Brain microvascular endothelial cell (primary cell): ENCODE measurements at regions not wholly inside any gene's neighbourhood (a gene's known extent, or its start where the extent isn't known, plus 50 kb on each side); places are given as distances from the start of the nearest gene placed in this dataset.
"Not testable (repeated sequence)": the region's sequence is repeated elsewhere in the genome, so short reads cannot be mapped to it uniquely, and the experiment has no call there.

Experiments used
- DNase-seq: peaks from one replicate; pipeline ENCODE4 v3.0.0-alpha.2; 2020
- H3K27ac ChIP-seq: fragments of 250-450 bp; sonication (Bioruptor Pico); 2 replicates; pipeline ENCODE4 v1.5.1; 2020; ENCODE audit warnings: mild to moderate bottlenecking, moderate library complexity
- H3K27me3 ChIP-seq: fragments of 250-450 bp; sonication (Bioruptor Pico); replicated peaks from 2 replicates; pipeline ENCODE4 v1.5.1; 2020; ENCODE audit warnings: mild to moderate bottlenecking
- H3K36me3 ChIP-seq: fragments of 250-450 bp; sonication (Bioruptor Pico); replicated peaks from 2 replicates; pipeline ENCODE4 v1.5.1; 2020; ENCODE audit warnings: mild to moderate bottlenecking
- H3K4me3 ChIP-seq: 2 replicates; pipeline ENCODE4 v1.5.1; 2011; ENCODE audit warnings: low read depth, mild to moderate bottlenecking, control low read depth, low read length, moderate library complexity
- CTCF ChIP-seq: IDR thresholded peaks from 2 replicates; pipeline ENCODE4 v1.5.1; 2011; ENCODE audit warnings: low read depth, mild to moderate bottlenecking, moderate library complexity, low read length, control low read depth, inconsistent platforms; ENCODE audit errors: missing control alignments
- in situ Hi-C: cut with HindIII; loops from 2 replicates; pipeline ENCODE4 v1.10.0; 2017; ENCODE audit warnings: low sequenced_read_pairs, low pct_ligation_motif_present

DNA sequence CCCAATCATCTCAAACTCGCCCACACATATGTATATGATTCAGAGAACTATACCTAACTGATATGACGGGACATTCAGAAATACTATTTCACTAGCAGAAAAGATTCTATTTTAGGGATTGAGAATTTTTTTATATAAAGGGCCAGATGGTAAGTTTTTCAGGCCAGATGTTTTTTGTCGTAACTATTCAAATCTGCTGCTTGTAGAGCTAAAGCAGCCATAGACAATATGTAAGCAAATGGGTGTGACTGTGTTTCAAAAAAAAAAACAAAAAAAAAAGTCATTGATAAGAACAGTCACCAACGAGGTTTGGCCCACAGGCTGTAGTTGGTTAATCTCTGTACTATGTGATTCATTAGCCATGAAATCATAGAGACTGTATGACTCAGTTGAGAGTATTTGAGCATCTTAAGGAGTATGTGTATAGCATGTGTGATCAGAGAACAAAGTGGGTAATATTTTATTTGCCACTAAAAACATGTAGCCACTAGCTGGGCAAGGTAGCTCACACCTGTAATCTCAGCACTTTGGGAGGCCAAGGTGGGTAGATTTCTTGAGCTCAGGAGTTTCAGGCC lies 2724.7 kb downstream of the PCDH9 start:
- no peaks in the 10 kb centered on the region for H3K27me3 ChIP-seq
- no peaks in the 10 kb centered on the region for H3K36me3 ChIP-seq
- no peak for TF ChIP-seq CTCF
- DNase-seq = peak; percentile 53
- no peak overlapping the region for H3K4me3 ChIP-seq
- in situ Hi-C loops = no loop called here
- H3K27ac ChIP-seq = no peak overlapping the region

DNA sequence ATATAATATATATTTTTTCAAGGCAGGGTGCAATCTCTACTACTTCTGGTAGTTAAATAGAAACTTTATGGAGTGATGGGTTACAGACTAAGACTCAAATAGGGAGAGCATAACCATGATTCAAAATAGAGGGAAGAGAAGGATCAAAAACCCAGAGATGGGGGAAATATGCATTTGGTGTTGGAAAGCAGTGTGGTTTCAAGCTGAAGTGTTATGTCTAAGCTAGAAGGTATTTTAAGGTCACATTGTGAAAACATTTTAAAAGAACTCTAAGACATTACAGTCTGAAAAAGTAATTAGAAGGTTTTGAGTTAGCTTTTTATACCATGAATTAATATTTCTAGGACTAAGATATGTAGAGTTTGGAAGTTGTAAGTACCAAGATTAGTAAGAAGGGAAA lies 2741.4 kb downstream of the PCDH9 start:
- H3K4me3 ChIP-seq = no peak overlapping the region
- H3K36me3 ChIP-seq = no peaks in the 10 kb centered on the region
- in situ Hi-C loops = no loop called here
- no peaks in the 10 kb centered on the region for H3K27me3 ChIP-seq
- H3K27ac ChIP-seq = no peak overlapping the region
- TF ChIP-seq CTCF = no peak
- no peak for DNase-seq

- in situ Hi-C loops = no loop called here
- no peak for TF ChIP-seq CTCF
- no peak for DNase-seq
- H3K4me3 ChIP-seq = no peak overlapping the region
- no peaks in the 10 kb centered on the region for H3K27me3 ChIP-seq
- no peaks in the 10 kb centered on the region for H3K36me3 ChIP-seq
- no peak overlapping the region for H3K27ac ChIP-seq
Observed at GRCh38 chr13:64482373-64482772, 2747.8 kb downstream of the PCDH9 start.

DNA sequence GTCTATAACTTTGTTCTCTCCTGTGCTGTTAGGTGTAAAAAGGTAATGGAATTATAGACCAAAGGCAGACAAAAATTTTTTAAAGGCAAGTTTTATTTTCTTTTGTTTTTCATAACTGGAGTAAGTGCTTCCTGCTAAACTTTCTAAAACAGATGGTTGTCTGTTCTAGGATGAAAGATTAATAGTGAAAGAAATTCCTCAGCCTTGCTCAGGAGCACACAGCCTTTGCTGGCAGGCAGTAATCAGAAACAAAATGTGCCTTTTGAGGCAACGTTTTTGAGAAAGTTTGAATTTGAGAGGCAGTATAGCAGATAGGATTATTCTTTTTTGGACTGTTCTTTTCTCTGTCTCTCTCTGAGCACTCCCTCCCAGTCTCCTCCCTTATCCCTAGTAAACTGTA lies 2749.5 kb downstream of the PCDH9 start:
- H3K36me3 ChIP-seq = no peaks in the 10 kb centered on the region
- no peak for TF ChIP-seq CTCF
- H3K4me3 ChIP-seq = no peak overlapping the region
- H3K27me3 ChIP-seq = no peaks in the 10 kb centered on the region
- no peak for DNase-seq
- in situ Hi-C loops = no loop called here
- no peak overlapping the region for H3K27ac ChIP-seq

GRCh38 chr13:64480211-64480610 lies 2749.9 kb downstream of the PCDH9 start:
- in situ Hi-C loops = no loop called here
- Histone ChIP-seq H3K27ac (no peak overlapping the region), H3K36me3 (no peaks in the 10 kb centered on the region), H3K4me3 (no peak overlapping the region), H3K27me3 (no peaks in the 10 kb centered on the region)
- no peak for TF ChIP-seq CTCF
- DNase-seq = no peak

DNA sequence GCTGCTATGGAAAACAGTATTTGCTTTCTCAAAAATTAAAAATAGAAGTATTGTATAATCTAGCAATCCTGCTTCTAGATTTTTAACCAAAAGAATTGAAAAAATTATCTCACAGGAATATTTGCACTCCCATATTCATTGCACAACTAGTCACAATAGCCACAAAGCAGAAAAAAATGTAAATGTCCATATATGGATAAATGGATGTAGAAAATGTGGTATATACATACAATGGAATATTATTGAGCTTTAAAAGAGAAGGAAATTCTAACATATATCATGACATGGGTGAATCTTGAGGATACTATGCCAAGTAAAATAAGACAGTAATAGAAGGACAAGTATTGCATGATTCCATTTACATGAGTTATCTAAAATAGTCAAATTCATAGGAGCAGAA lies 2753.0 kb downstream of the PCDH9 start:
- in situ Hi-C loops = no loop called here
- Histone ChIP-seq H3K27ac (no peak overlapping the region), H3K36me3 (no peaks in the 10 kb centered on the region), H3K4me3 (no peak overlapping the region), H3K27me3 (no peaks in the 10 kb centered on the region)
- no peak for DNase-seq
- no peak for TF ChIP-seq CTCF

DNA sequence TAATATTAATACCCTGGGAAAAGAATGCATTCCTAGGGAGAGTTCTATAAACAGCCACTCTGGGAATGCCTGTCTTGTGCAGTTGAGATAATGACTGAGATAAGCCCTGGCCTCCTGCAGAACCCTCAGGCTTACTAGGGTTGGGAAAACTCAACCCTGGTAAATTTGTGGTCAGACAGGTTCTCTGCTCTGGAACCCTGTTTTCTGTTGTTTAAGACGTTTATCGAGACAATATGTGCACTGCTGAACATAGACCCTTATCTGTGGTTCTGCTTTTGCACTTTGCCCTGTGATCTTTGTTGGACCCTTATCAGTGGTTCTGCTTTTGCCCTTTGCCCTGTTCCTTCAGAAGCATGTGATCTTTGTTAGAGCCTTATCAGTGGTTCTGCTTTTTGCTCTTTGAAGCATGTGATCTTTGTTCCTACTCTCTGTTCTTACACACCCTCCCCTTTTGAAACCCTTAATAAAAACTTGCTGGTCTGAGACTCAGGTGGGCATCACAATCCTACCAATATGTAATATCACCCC lies 2754.0 kb downstream of the PCDH9 start:
- DNase-seq, H3K36me3 ChIP-seq, H3K4me3 ChIP-seq, H3K27ac ChIP-seq, H3K27me3 ChIP-seq, in situ Hi-C loops: not testable (repeated sequence)
